ENCODE measurements at regions not wholly inside any gene's neighbourhood (a gene's known extent, or its start where the extent isn't known, plus 50 kb on each side); places are given as distances from the start of the nearest gene placed in this dataset.

GRCh38 chr2:176727696-176728095, 458.5 kb downstream of the MTX2 start:
- H3K36me3 ChIP-seq (ENCODE audit: control insufficient read depth in 2 of 2, insufficient read depth in 2 of 2, low read length in 2 of 2): no peaks in the 10 kb centered on the region
- no peaks in the 10 kb centered on the region for H3K9me3 ChIP-seq (ENCODE audit: control insufficient read depth in 2 of 2, low read length in 2 of 2)
- H3K27me3 ChIP-seq (ENCODE audit: control insufficient read depth in 2 of 2, insufficient read depth in 2 of 2, low read length in 2 of 2): no peaks in the 10 kb centered on the region
- no peak overlapping the region for H3K9ac ChIP-seq (ENCODE audit: low read depth in 1 of 2, low read length in 2 of 2)
- H3K4me1 ChIP-seq (ENCODE audit: control insufficient read depth in 2 of 2, insufficient read depth in 2 of 2, low read length in 2 of 2): no peaks in the 10 kb centered on the region
- no peak overlapping the region for H3K4me3 ChIP-seq (ENCODE audit: low read length in 2 of 2)
- no peak overlapping the region for H3K27ac ChIP-seq (ENCODE audit: low read depth in 2 of 2, low read length in 2 of 2)

GRCh38 chr2:176729706-176730569, 460.7 kb downstream of the MTX2 start:
- no peak overlapping the region for H3K4me3 ChIP-seq (ENCODE audit: low read length in 2 of 2)

GRCh38 chr2:176732780-176733179, 463.5 kb downstream of the MTX2 start:
- Histone ChIP-seq H3K9ac (ENCODE audit: low read depth in 1 of 2, low read length in 2 of 2) (no peak overlapping the region), H3K27ac (ENCODE audit: low read depth in 2 of 2, low read length in 2 of 2) (no peak overlapping the region), H3K27me3 (ENCODE audit: control insufficient read depth in 2 of 2, insufficient read depth in 2 of 2, low read length in 2 of 2) (no peaks in the 10 kb centered on the region)

More at GRCh38 chr2:176729706-176730569, 460.7 kb downstream of the MTX2 start:
- no peaks in the 10 kb centered on the region for H3K9me3 ChIP-seq (ENCODE audit: control insufficient read depth in 2 of 2, low read length in 2 of 2)
- H3K27ac ChIP-seq (ENCODE audit: low read depth in 2 of 2, low read length in 2 of 2): no peak overlapping the region
- H3K27me3 ChIP-seq (ENCODE audit: control insufficient read depth in 2 of 2, insufficient read depth in 2 of 2, low read length in 2 of 2): no peaks in the 10 kb centered on the region
- H3K36me3 ChIP-seq (ENCODE audit: control insufficient read depth in 2 of 2, insufficient read depth in 2 of 2, low read length in 2 of 2): no peaks in the 10 kb centered on the region
- H3K9ac ChIP-seq (ENCODE audit: low read depth in 1 of 2, low read length in 2 of 2): no peak overlapping the region
- H3K4me1 ChIP-seq (ENCODE audit: control insufficient read depth in 2 of 2, insufficient read depth in 2 of 2, low read length in 2 of 2): no peaks in the 10 kb centered on the region

GRCh38 chr2:176733698-176734430, 464.6 kb downstream of the MTX2 start:
- H3K36me3 ChIP-seq (ENCODE audit: control insufficient read depth in 2 of 2, insufficient read depth in 2 of 2, low read length in 2 of 2): no peaks in the 10 kb centered on the region
- H3K4me1 ChIP-seq (ENCODE audit: control insufficient read depth in 2 of 2, insufficient read depth in 2 of 2, low read length in 2 of 2): no peaks in the 10 kb centered on the region
- no peak overlapping the region for H3K27ac ChIP-seq (ENCODE audit: low read depth in 2 of 2, low read length in 2 of 2)
- H3K9ac ChIP-seq (ENCODE audit: low read depth in 1 of 2, low read length in 2 of 2): no peak overlapping the region
- H3K27me3 ChIP-seq (ENCODE audit: control insufficient read depth in 2 of 2, insufficient read depth in 2 of 2, low read length in 2 of 2): no peaks in the 10 kb centered on the region
- no peak overlapping the region for H3K4me3 ChIP-seq (ENCODE audit: low read length in 2 of 2)
- H3K9me3 ChIP-seq (ENCODE audit: control insufficient read depth in 2 of 2, low read length in 2 of 2): no peaks in the 10 kb centered on the region

More at GRCh38 chr2:176732780-176733179, 463.5 kb downstream of the MTX2 start:
- Histone ChIP-seq H3K36me3 (ENCODE audit: control insufficient read depth in 2 of 2, insufficient read depth in 2 of 2, low read length in 2 of 2) (no peaks in the 10 kb centered on the region), H3K9me3 (ENCODE audit: control insufficient read depth in 2 of 2, low read length in 2 of 2) (no peaks in the 10 kb centered on the region), H3K4me1 (ENCODE audit: control insufficient read depth in 2 of 2, insufficient read depth in 2 of 2, low read length in 2 of 2) (no peaks in the 10 kb centered on the region), H3K4me3 (ENCODE audit: low read length in 2 of 2) (no peak overlapping the region)

- no peaks in the 10 kb centered on the region for H3K27me3 ChIP-seq (ENCODE audit: control insufficient read depth in 2 of 2, insufficient read depth in 2 of 2, low read length in 2 of 2)
- H3K9me3 ChIP-seq (ENCODE audit: control insufficient read depth in 2 of 2, low read length in 2 of 2): no peaks in the 10 kb centered on the region
- H3K4me1 ChIP-seq (ENCODE audit: control insufficient read depth in 2 of 2, insufficient read depth in 2 of 2, low read length in 2 of 2): no peaks in the 10 kb centered on the region
- no peak overlapping the region for H3K4me3 ChIP-seq (ENCODE audit: low read length in 2 of 2)
- H3K9ac ChIP-seq (ENCODE audit: low read depth in 1 of 2, low read length in 2 of 2): no peak overlapping the region
- no peak overlapping the region for H3K27ac ChIP-seq (ENCODE audit: low read depth in 2 of 2, low read length in 2 of 2)
- no peaks in the 10 kb centered on the region for H3K36me3 ChIP-seq (ENCODE audit: control insufficient read depth in 2 of 2, insufficient read depth in 2 of 2, low read length in 2 of 2)
Observed at GRCh38 chr2:176734868-176735267, 465.6 kb downstream of the MTX2 start.

- Histone ChIP-seq H3K27me3 (ENCODE audit: control insufficient read depth in 2 of 2, insufficient read depth in 2 of 2, low read length in 2 of 2) (no peaks in the 10 kb centered on the region), H3K27ac (ENCODE audit: low read depth in 2 of 2, low read length in 2 of 2) (no peak overlapping the region), H3K4me3 (ENCODE audit: low read length in 2 of 2) (no peak overlapping the region), H3K36me3 (ENCODE audit: control insufficient read depth in 2 of 2, insufficient read depth in 2 of 2, low read length in 2 of 2) (no peaks in the 10 kb centered on the region), H3K9me3 (ENCODE audit: control insufficient read depth in 2 of 2, low read length in 2 of 2) (no peaks in the 10 kb centered on the region), H3K4me1 (ENCODE audit: control insufficient read depth in 2 of 2, insufficient read depth in 2 of 2, low read length in 2 of 2) (no peaks in the 10 kb centered on the region), H3K9ac (ENCODE audit: low read depth in 1 of 2, low read length in 2 of 2) (no peak overlapping the region)
Observed at GRCh38 chr2:176742271-176742670, 470.3 kb upstream of the HNRNPA3 start.

- H3K36me3 ChIP-seq (ENCODE audit: control insufficient read depth in 2 of 2, insufficient read depth in 2 of 2, low read length in 2 of 2): no peaks in the 10 kb centered on the region
- no peak overlapping the region for H3K9ac ChIP-seq (ENCODE audit: low read depth in 1 of 2, low read length in 2 of 2)
- H3K27ac ChIP-seq (ENCODE audit: low read depth in 2 of 2, low read length in 2 of 2): no peak overlapping the region
- no peaks in the 10 kb centered on the region for H3K4me1 ChIP-seq (ENCODE audit: control insufficient read depth in 2 of 2, insufficient read depth in 2 of 2, low read length in 2 of 2)
- no peak overlapping the region for H3K4me3 ChIP-seq (ENCODE audit: low read length in 2 of 2)
- H3K9me3 ChIP-seq (ENCODE audit: control insufficient read depth in 2 of 2, low read length in 2 of 2): no peaks in the 10 kb centered on the region
- no peaks in the 10 kb centered on the region for H3K27me3 ChIP-seq (ENCODE audit: control insufficient read depth in 2 of 2, insufficient read depth in 2 of 2, low read length in 2 of 2)
Observed at GRCh38 chr2:176743671-176744070, 468.9 kb upstream of the HNRNPA3 start.

GRCh38 chr2:176744146-176744545, 468.4 kb upstream of the HNRNPA3 start:
- H3K27me3 ChIP-seq (ENCODE audit: control insufficient read depth in 2 of 2, insufficient read depth in 2 of 2, low read length in 2 of 2): no peaks in the 10 kb centered on the region
- H3K36me3 ChIP-seq (ENCODE audit: control insufficient read depth in 2 of 2, insufficient read depth in 2 of 2, low read length in 2 of 2): no peaks in the 10 kb centered on the region
- no peak overlapping the region for H3K9ac ChIP-seq (ENCODE audit: low read depth in 1 of 2, low read length in 2 of 2)
- H3K9me3 ChIP-seq (ENCODE audit: control insufficient read depth in 2 of 2, low read length in 2 of 2): no peaks in the 10 kb centered on the region
- H3K4me3 ChIP-seq (ENCODE audit: low read length in 2 of 2): no peak overlapping the region
- no peak overlapping the region for H3K27ac ChIP-seq (ENCODE audit: low read depth in 2 of 2, low read length in 2 of 2)
- no peaks in the 10 kb centered on the region for H3K4me1 ChIP-seq (ENCODE audit: control insufficient read depth in 2 of 2, insufficient read depth in 2 of 2, low read length in 2 of 2)

GRCh38 chr2:176745543-176746200, 466.9 kb upstream of the HNRNPA3 start:
- H3K27ac ChIP-seq (ENCODE audit: low read depth in 2 of 2, low read length in 2 of 2): no peak overlapping the region
- H3K27me3 ChIP-seq (ENCODE audit: control insufficient read depth in 2 of 2, insufficient read depth in 2 of 2, low read length in 2 of 2): no peaks in the 10 kb centered on the region
- H3K36me3 ChIP-seq (ENCODE audit: control insufficient read depth in 2 of 2, insufficient read depth in 2 of 2, low read length in 2 of 2): no peaks in the 10 kb centered on the region
- no peak overlapping the region for H3K4me3 ChIP-seq (ENCODE audit: low read length in 2 of 2)
- no peak overlapping the region for H3K9ac ChIP-seq (ENCODE audit: low read depth in 1 of 2, low read length in 2 of 2)
- H3K9me3 ChIP-seq (ENCODE audit: control insufficient read depth in 2 of 2, low read length in 2 of 2): no peaks in the 10 kb centered on the region
- H3K4me1 ChIP-seq (ENCODE audit: control insufficient read depth in 2 of 2, insufficient read depth in 2 of 2, low read length in 2 of 2): no peaks in the 10 kb centered on the region

- no peaks in the 10 kb centered on the region for H3K9me3 ChIP-seq (ENCODE audit: control insufficient read depth in 2 of 2, low read length in 2 of 2)
Observed at GRCh38 chr2:176746411-176746810, 466.2 kb upstream of the HNRNPA3 start.

More at GRCh38 chr2:176746411-176746810, 466.2 kb upstream of the HNRNPA3 start:
- Histone ChIP-seq H3K4me3 (ENCODE audit: low read length in 2 of 2) (no peak overlapping the region), H3K27ac (ENCODE audit: low read depth in 2 of 2, low read length in 2 of 2) (no peak overlapping the region), H3K9ac (ENCODE audit: low read depth in 1 of 2, low read length in 2 of 2) (no peak overlapping the region), H3K4me1 (ENCODE audit: control insufficient read depth in 2 of 2, insufficient read depth in 2 of 2, low read length in 2 of 2) (no peaks in the 10 kb centered on the region), H3K36me3 (ENCODE audit: control insufficient read depth in 2 of 2, insufficient read depth in 2 of 2, low read length in 2 of 2) (no peaks in the 10 kb centered on the region), H3K27me3 (ENCODE audit: control insufficient read depth in 2 of 2, insufficient read depth in 2 of 2, low read length in 2 of 2) (no peaks in the 10 kb centered on the region)
